ENCODE measurements at regions not wholly inside any gene's neighbourhood (a gene's known extent, or its start where the extent isn't known, plus 50 kb on each side); places are given as distances from the start of the nearest gene placed in this dataset.

DNA sequence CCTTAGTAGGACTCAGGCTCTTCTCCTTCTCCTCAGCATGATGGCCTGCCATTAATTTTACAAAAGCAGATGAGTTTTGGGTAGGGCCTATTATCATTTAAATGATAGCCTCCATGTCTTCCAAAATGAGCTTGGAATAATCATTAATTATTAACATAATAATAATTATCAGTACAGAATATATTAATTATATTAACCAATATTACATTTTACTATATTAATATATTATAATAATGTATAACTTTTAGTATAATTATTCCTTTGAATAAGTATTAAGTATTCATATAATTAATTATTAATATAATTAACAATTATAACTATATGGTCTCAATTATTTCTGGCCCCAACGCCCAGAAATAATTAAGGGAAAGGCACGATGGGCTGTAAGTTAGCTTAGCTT, 318.6 kb upstream of the ADGRL4 start:
- no peak for DNase-seq (ENCODE audit: low spot score in 2 of 2)
- Histone ChIP-seq H3K27ac (no peak overlapping the region), H3K27me3 (no peaks in the 10 kb centered on the region), H3K4me1 (no peaks in the 10 kb centered on the region), H3K4me3 (no peak overlapping the region), H3K9me3 (no peaks in the 10 kb centered on the region), H3K36me3 (no peaks in the 10 kb centered on the region)
- no peak for TF ChIP-seq POLR2A (IDR thresholded peaks at IDR 0.05)
- no peak for TF ChIP-seq POLR2AphosphoS5 (IDR thresholded peaks at IDR 0.05)
- TF ChIP-seq, protein P1, sequence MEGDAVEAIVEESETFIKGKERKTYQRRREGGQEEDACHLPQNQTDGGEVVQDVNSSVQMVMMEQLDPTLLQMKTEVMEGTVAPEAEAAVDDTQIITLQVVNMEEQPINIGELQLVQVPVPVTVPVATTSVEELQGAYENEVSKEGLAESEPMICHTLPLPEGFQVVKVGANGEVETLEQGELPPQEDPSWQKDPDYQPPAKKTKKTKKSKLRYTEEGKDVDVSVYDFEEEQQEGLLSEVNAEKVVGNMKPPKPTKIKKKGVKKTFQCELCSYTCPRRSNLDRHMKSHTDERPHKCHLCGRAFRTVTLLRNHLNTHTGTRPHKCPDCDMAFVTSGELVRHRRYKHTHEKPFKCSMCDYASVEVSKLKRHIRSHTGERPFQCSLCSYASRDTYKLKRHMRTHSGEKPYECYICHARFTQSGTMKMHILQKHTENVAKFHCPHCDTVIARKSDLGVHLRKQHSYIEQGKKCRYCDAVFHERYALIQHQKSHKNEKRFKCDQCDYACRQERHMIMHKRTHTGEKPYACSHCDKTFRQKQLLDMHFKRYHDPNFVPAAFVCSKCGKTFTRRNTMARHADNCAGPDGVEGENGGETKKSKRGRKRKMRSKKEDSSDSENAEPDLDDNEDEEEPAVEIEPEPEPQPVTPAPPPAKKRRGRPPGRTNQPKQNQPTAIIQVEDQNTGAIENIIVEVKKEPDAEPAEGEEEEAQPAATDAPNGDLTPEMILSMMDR (IDR thresholded peaks at IDR 0.05): no peak
- intact Hi-C loops (cut with DNase I; ENCODE audit: low total_unique reads): no loop called here

DNA sequence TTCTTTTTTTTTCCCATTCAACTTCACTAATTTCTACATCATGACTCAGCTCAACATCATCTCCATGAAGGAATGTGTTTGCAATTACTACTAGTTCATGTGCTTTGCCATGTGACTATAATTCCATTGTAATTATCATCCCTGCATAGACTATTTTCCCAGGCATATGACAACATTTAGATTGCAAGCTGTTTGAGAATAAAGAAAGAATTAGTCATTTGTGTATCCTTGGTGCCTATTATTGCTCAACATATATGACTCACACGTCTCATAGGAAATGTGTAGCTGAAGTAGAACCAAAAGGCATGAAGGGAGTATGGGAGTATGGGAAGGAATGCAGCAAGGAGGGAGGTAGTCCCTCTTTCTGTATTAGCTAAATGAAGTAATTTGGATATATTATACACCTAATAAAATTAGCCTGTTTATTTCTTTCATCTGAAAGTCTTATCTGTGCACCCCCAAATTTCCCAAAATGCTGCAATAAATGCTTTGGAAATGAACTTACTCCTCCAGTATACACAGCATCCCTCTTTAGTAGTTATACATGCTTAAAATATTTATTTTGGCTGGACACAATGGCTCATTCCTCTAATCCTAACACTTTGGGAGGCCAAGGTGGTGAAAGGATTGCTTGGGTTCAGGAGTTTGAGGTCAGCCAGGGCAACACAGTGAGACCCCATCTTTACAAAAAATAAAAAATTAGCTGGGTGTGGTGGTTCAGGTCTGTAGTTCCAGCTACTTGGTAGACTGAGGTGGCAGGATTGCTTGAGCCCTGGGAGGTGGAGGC, 316.9 kb upstream of the ADGRL4 start:
- intact Hi-C loops (cut with DNase I; ENCODE audit: low total_unique reads): no loop called here
- Histone ChIP-seq H3K27ac (peak overlapping the region in 1 of 2 donors; percentile 21), H3K4me3 (no peak overlapping the region), H3K9me3 (no peaks in the 10 kb centered on the region), H3K36me3 (no peaks in the 10 kb centered on the region), H3K27me3 (no peaks in the 10 kb centered on the region), H3K4me1 (no peaks in the 10 kb centered on the region)
- DNase-seq (ENCODE audit: low spot score in 2 of 2): no peak
- no peak for TF ChIP-seq POLR2AphosphoS5 (IDR thresholded peaks at IDR 0.05)
- TF ChIP-seq POLR2A (IDR thresholded peaks at IDR 0.05): no peak
- TF ChIP-seq, protein P1 (IDR thresholded peaks at IDR 0.05): no peak

DNA sequence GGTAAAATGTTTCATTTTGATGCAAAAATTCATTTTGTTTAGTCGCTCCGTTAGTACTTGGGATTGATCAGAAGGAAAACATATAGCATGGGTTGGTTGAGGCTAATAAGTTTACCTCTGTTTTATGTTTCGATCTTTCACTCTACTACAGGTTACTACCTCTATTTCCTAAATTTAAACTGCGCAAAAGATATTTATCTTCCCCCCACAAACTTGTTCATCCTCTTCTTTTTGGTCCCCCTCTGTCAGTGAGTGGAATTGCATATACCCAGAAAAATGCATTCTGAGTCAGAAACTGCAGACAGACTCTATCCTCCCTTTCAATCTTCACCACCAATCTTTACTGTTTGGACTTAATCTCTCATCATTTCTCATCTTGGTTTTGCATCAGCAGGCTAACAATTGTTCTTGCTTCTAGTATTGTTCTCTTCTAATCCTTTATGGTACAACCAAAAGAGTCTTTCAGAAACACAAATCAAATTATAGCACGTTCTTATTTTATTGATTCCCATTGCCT, 316.0 kb upstream of the ADGRL4 start:
- no peak overlapping the region for H3K4me3 ChIP-seq

DNA sequence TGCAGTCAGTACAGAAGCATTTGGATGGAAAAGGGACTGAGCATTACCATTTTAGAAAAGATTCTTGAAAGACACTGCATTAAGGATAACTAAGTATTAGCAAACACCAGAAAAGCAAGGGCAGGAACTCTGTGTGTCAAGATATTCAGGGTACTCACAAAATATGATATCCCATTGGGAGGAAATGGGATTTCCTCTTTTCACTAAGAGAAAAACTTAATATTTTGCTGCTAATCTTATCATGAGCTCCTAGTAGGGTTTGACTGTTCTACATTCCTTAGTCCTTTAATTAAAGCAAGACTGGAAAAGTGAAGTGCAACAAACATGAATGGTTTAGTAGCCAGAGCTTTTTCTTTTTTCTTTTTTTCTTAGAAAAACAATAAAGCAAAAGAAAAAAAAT, 305.9 kb upstream of the ADGRL4 start:
- Histone ChIP-seq H3K27me3 (no peaks in the 10 kb centered on the region), H3K4me1 (no peaks in the 10 kb centered on the region), H3K4me3 (no peak overlapping the region), H3K36me3 (no peaks in the 10 kb centered on the region), H3K27ac (no peak overlapping the region), H3K9me3 (no peaks in the 10 kb centered on the region)
- DNase-seq (ENCODE audit: low spot score in 2 of 2): no peak
- intact Hi-C loops (cut with DNase I; ENCODE audit: low total_unique reads): no loop called here
- TF ChIP-seq POLR2AphosphoS5 (IDR thresholded peaks at IDR 0.05) (no peak), POLR2A (IDR thresholded peaks at IDR 0.05) (no peak)
- TF ChIP-seq, protein P1 (IDR thresholded peaks at IDR 0.05): no peak

More for the DNA sequence above, 316.0 kb upstream of the ADGRL4 start:
- Histone ChIP-seq H3K36me3 (no peaks in the 10 kb centered on the region), H3K27me3 (no peaks in the 10 kb centered on the region), H3K9me3 (no peaks in the 10 kb centered on the region), H3K4me1 (no peaks in the 10 kb centered on the region), H3K27ac (no peak overlapping the region)
- TF ChIP-seq POLR2A (IDR thresholded peaks at IDR 0.05): no peak
- TF ChIP-seq POLR2AphosphoS5 (IDR thresholded peaks at IDR 0.05): no peak
- TF ChIP-seq, protein P1 (IDR thresholded peaks at IDR 0.05): no peak
- intact Hi-C loops (cut with DNase I; ENCODE audit: low total_unique reads): no loop called here
- no peak for DNase-seq (ENCODE audit: low spot score in 2 of 2)

DNA sequence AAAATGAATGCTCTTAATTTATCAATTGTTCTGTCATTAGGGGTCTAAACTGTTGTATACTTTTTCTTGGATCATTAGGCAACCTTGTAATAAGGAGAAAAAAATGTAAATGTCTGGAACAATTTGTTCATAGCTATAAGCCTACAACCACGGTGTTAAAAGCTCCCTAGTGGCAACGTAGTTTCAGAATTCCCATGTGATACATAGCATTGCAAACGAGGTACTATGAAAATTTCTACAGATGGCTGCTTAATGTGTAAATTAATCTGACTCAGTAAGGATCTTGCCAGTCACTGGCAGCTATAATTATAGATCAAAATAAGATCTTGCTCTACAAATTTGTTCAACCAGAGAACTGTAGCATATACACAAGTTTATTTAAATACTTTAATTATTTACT, 304.1 kb upstream of the ADGRL4 start:
- TF ChIP-seq, protein P1 (IDR thresholded peaks at IDR 0.05): no peak
- H3K27ac ChIP-seq: no peak overlapping the region
- no peak for DNase-seq (ENCODE audit: low spot score in 2 of 2)
- H3K9me3 ChIP-seq: no peaks in the 10 kb centered on the region
- no peak overlapping the region for H3K4me3 ChIP-seq
- H3K4me1 ChIP-seq: no peaks in the 10 kb centered on the region
- no peaks in the 10 kb centered on the region for H3K27me3 ChIP-seq
- intact Hi-C loops (cut with DNase I; ENCODE audit: low total_unique reads): no loop called here
- no peaks in the 10 kb centered on the region for H3K36me3 ChIP-seq

Data from breast epithelium (tissue), 4 donors.